ENCODE measurements at regions not wholly inside any gene's neighbourhood (a gene's known extent, or its start where the extent isn't known, plus 50 kb on each side); places are given as distances from the start of the nearest gene placed in this dataset.

DNA sequence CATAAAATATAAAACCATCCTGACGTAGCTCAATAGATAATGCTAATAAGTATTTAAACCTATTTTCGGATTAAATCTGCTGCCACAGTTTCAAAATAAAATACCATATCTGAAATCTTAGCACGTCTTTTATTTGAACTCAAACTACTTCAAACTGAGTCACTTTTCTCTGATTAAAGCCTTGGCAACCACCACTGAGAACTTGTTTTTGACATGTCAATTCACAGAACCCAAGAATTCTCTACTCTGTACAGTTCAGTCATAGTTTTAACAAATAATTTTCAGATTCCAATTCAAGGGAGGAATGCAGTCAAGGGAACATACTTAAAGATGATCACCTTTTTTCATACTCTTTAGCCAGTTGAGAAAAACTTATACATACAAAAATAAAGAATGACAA lies 643.2 kb downstream of the KCNT2 start:
- DNase-seq (ENCODE audit: low read depth, low spot score) (no peak), FAIRE-seq (no peak), ATAC-seq (no peak)
- no peak overlapping the region for H3K9ac ChIP-seq (ENCODE audit: control insufficient read depth, insufficient read depth, low read length)
- CTCF ChIA-PET: no interaction called here
- H3K79me2 ChIP-seq (ENCODE audit: control insufficient read depth, insufficient read depth, low read length): no peaks in the 10 kb centered on the region
- SMC1A ChIA-PET (ENCODE audit: uncharacterized antibody, unreplicated experiment): no interaction called here
- no peak overlapping the region for H3K4me2 ChIP-seq (ENCODE audit: control insufficient read depth, insufficient read depth)
- TF ChIP-seq PBX3 (IDR thresholded peaks at IDR 0.05; ENCODE audit: insufficient replicate concordance, low read depth, low read length) (no peak), ZSCAN29 (IDR thresholded peaks at IDR 0.05) (no peak), BACH1 (IDR thresholded peaks at IDR 0.05; ENCODE audit: borderline replicate concordance) (no peak), JUNB (IDR thresholded peaks at IDR 0.05) (no peak), BMI1 (IDR thresholded peaks at IDR 0.05; ENCODE audit: borderline replicate concordance) (no peak), YBX1 (IDR thresholded peaks at IDR 0.05) (no peak), ZNF274 (IDR thresholded peaks at IDR 0.05; ENCODE audit: insufficient read depth, insufficient read length) (no peak), SUZ12 (IDR thresholded peaks at IDR 0.05; ENCODE audit: unreplicated experiment) (no peak), CREM (IDR thresholded peaks at IDR 0.05; ENCODE audit: low read depth) (no peak), POLR2AphosphoS5 (IDR thresholded peaks at IDR 0.05; ENCODE audit: low read length) (no peak), RELB (IDR thresholded peaks at IDR 0.05; ENCODE audit: low read depth) (no peak), POLR2AphosphoS2 (IDR thresholded peaks at IDR 0.05; ENCODE audit: low read depth, low read length) (no peak), FOXK2 (IDR thresholded peaks at IDR 0.05) (no peak), MEF2B (IDR thresholded peaks at IDR 0.05; ENCODE audit: partially characterized antibody, poor library complexity, severe bottlenecking) (no peak), SMAD1 (IDR thresholded peaks at IDR 0.05; ENCODE audit: low read depth, partially characterized antibody) (no peak), CREB1 (IDR thresholded peaks at IDR 0.05; ENCODE audit: low read depth) (no peak), REST (IDR thresholded peaks at IDR 0.05; ENCODE audit: low read depth, low read length) (no peak), SUPT20H (IDR thresholded peaks at IDR 0.05; ENCODE audit: borderline replicate concordance, control insufficient read depth, low read depth, low read length) (no peak)
- TF ChIP-seq, protein P1, sequence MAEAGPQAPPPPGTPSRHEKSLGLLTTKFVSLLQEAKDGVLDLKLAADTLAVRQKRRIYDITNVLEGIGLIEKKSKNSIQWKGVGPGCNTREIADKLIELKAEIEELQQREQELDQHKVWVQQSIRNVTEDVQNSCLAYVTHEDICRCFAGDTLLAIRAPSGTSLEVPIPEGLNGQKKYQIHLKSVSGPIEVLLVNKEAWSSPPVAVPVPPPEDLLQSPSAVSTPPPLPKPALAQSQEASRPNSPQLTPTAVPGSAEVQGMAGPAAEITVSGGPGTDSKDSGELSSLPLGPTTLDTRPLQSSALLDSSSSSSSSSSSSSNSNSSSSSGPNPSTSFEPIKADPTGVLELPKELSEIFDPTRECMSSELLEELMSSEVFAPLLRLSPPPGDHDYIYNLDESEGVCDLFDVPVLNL (IDR thresholded peaks at IDR 0.05; ENCODE audit: low read depth, low read length): no peak
- no peaks in the 10 kb centered on the region for H3K36me3 ChIP-seq (ENCODE audit: control insufficient read depth in 2 of 2, insufficient read depth in 2 of 2, low read length in 1 of 2)
- no peak overlapping the region for H2AFZ ChIP-seq (ENCODE audit: control insufficient read depth, low read depth, low read length)
- H3K9me3 ChIP-seq (replicated peaks; ENCODE audit: control insufficient read depth, insufficient read depth, low read length): no peaks in the 10 kb centered on the region
- POLR2A ChIA-PET: no interaction called here
- no peak overlapping the region for H3K4me3 ChIP-seq
- no peaks in the 10 kb centered on the region for H3K27me3 ChIP-seq (replicated peaks in 1 of 2; ENCODE audit: control insufficient read depth in 2 of 2, insufficient read depth in 2 of 2, low read length in 1 of 2)
- WGBS (ENCODE audit: insufficient coverage, insufficient replicate concordance, low lambda C conversion rate, missing lambda C conversion rate): 0% methylated on average over 3 of the region's 3 CpGs
- H3K27ac ChIP-seq (ENCODE audit: control insufficient read depth, insufficient read depth): no peak overlapping the region
- RAD21 ChIA-PET (ENCODE audit: unreplicated experiment): no interaction called here
- H4K20me1 ChIP-seq (ENCODE audit: control insufficient read depth, insufficient read depth): no peaks in the 10 kb centered on the region
- in situ Hi-C loops (cut with MboI): no loop called here
- no peaks in the 10 kb centered on the region for H3K4me1 ChIP-seq (ENCODE audit: control insufficient read depth, insufficient read depth, low read length)
- no TSS peak for BruUV-seq (replicated peaks)
- intact Hi-C loops (cut with micrococcal nuclease; ENCODE audit: unreplicated experiment): no loop called here
